ENCODE measurements at regions not wholly inside any gene's neighbourhood (a gene's known extent, or its start where the extent isn't known, plus 50 kb on each side); places are given as distances from the start of the nearest gene placed in this dataset.
"Not testable (repeated sequence)": the region's sequence is repeated elsewhere in the genome, so short reads cannot be mapped to it uniquely, and the experiment has no call there.

GRCh38 chrX:7514871-7515599, 327.9 kb upstream of the VCX start:
- no peak for FAIRE-seq

- no peak for FAIRE-seq
These were observed 330.1 kb upstream of the VCX start for GRCh38 chrX:7512845-7513244.

- no peak for FAIRE-seq
These were observed 339.7 kb upstream of the VCX start for GRCh38 chrX:7503251-7503650.

- FAIRE-seq = no peak
These were observed 342.6 kb upstream of the VCX start for GRCh38 chrX:7500386-7500785.

- no peak for FAIRE-seq
These were observed 338.6 kb upstream of the PUDP start for GRCh38 chrX:7486505-7486904.

- no peak for FAIRE-seq
These were observed 337.1 kb upstream of the PUDP start for GRCh38 chrX:7485061-7485460.

- FAIRE-seq = no peak
These were observed 332.8 kb upstream of the PUDP start for GRCh38 chrX:7480721-7481120.

- FAIRE-seq = no peak
These were observed 314.2 kb upstream of the PUDP start for GRCh38 chrX:7462110-7462509.

- FAIRE-seq = not testable (repeated sequence)
These were observed 313.1 kb upstream of the PUDP start for GRCh38 chrX:7461051-7461450.

- FAIRE-seq = no peak
These were observed 300.0 kb upstream of the PUDP start for GRCh38 chrX:7447801-7448499.

- FAIRE-seq = no peak
These were observed 298.9 kb upstream of the PUDP start for GRCh38 chrX:7446815-7447214.

GRCh38 chrX:7444967-7445366, 297.0 kb upstream of the PUDP start:
- FAIRE-seq = no peak

GRCh38 chrX:7441586-7441985, 293.6 kb upstream of the PUDP start:
- FAIRE-seq = no peak

GRCh38 chrX:7435822-7436221, 287.9 kb upstream of the PUDP start:
- no peak for FAIRE-seq

GRCh38 chrX:7432901-7433300, 284.9 kb upstream of the PUDP start:
- no peak for FAIRE-seq

- FAIRE-seq = no peak
These were observed 272.8 kb upstream of the PUDP start for GRCh38 chrX:7420717-7421116.

GRCh38 chrX:7414753-7415152, 266.8 kb upstream of the PUDP start:
- peak; percentile 97 for FAIRE-seq

GRCh38 chrX:7412840-7413239, 264.9 kb upstream of the PUDP start:
- no peak for FAIRE-seq

GRCh38 chrX:7409866-7410265, 261.9 kb upstream of the PUDP start:
- FAIRE-seq = no peak

- no peak for FAIRE-seq
These were observed 251.4 kb upstream of the PUDP start for GRCh38 chrX:7399373-7399772.

GRCh38 chrX:7390441-7390840, 242.5 kb upstream of the PUDP start:
- FAIRE-seq = no peak

- FAIRE-seq = no peak
These were observed 241.6 kb upstream of the PUDP start for GRCh38 chrX:7389576-7389975.

- FAIRE-seq = no peak
These were observed 237.2 kb upstream of the PUDP start for GRCh38 chrX:7385131-7385530.

- FAIRE-seq = no peak
These were observed 230.5 kb upstream of the PUDP start for GRCh38 chrX:7378406-7378805.

Data from colon (tissue), 2 donors.